ENCODE measurements at regions not wholly inside any gene's neighbourhood (a gene's known extent, or its start where the extent isn't known, plus 50 kb on each side); places are given as distances from the start of the nearest gene placed in this dataset.

DNA sequence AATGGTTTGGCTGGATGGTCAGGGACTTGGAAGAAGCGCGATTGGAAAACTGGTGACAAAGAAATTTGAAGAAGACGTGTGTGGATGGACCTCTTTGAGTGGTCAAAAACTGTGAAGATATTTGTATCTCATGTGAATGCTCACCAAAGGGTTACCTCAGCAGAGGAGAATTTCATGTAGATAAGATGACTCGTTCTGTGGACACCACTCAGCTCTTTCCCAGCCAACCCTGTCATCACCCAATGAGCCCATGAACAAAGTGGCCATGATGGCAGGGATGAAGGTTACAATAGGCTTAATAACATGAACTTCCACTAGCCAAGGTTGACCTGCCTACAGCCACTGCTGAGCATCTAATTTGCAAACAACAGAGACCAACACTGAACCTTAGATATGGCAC, 248.3 kb downstream of the KCNE4 start:
- ATAC-seq (no peak), FAIRE-seq (no peak), DNase-seq (ENCODE audit: low read depth, low spot score) (no peak)
- BruUV-seq (replicated peaks): no TSS peak
- Histone ChIP-seq H3K36me3 (ENCODE audit: control insufficient read depth in 2 of 2, insufficient read depth in 2 of 2, low read length in 1 of 2) (no peaks in the 10 kb centered on the region), H3K27me3 (replicated peaks in 1 of 2; ENCODE audit: control insufficient read depth in 2 of 2, insufficient read depth in 2 of 2, low read length in 1 of 2) (no peaks in the 10 kb centered on the region), H3K79me2 (ENCODE audit: control insufficient read depth, insufficient read depth, low read length) (no peaks in the 10 kb centered on the region), H3K9ac (ENCODE audit: control insufficient read depth, insufficient read depth, low read length) (no peak overlapping the region), H3K4me1 (ENCODE audit: control insufficient read depth, insufficient read depth, low read length) (no peaks in the 10 kb centered on the region), H4K20me1 (ENCODE audit: control insufficient read depth, insufficient read depth) (no peaks in the 10 kb centered on the region), H3K27ac (ENCODE audit: control insufficient read depth, insufficient read depth) (no peak overlapping the region), H3K4me3 (no peak overlapping the region), H3K9me3 (replicated peaks; ENCODE audit: control insufficient read depth, insufficient read depth, low read length) (no peaks in the 10 kb centered on the region), H3K4me2 (ENCODE audit: control insufficient read depth, insufficient read depth) (no peak overlapping the region), H2AFZ (ENCODE audit: control insufficient read depth, low read depth, low read length) (no peak overlapping the region)
- CTCF ChIA-PET: no interaction called here
- RAD21 ChIA-PET (ENCODE audit: unreplicated experiment): no interaction called here
- SMC1A ChIA-PET (ENCODE audit: uncharacterized antibody, unreplicated experiment): no interaction called here
- intact Hi-C loops (cut with micrococcal nuclease; ENCODE audit: unreplicated experiment): no loop called here
- TF ChIP-seq FOXK2 (IDR thresholded peaks at IDR 0.05): no peak
- no peak for TF ChIP-seq FOXM1 (IDR thresholded peaks at IDR 0.05; ENCODE audit: low read depth, low read length)
- no peak for TF ChIP-seq NBN (IDR thresholded peaks at IDR 0.05)
- no peak for TF ChIP-seq NFIC (IDR thresholded peaks at IDR 0.05; ENCODE audit: low read depth, low read length)
- TF ChIP-seq EED (IDR thresholded peaks at IDR 0.05; ENCODE audit: low read depth): no peak
- no peak for TF ChIP-seq NFYA (IDR thresholded peaks at IDR 0.05; ENCODE audit: borderline replicate concordance, low read depth, low read length)
- TF ChIP-seq, protein P1, sequence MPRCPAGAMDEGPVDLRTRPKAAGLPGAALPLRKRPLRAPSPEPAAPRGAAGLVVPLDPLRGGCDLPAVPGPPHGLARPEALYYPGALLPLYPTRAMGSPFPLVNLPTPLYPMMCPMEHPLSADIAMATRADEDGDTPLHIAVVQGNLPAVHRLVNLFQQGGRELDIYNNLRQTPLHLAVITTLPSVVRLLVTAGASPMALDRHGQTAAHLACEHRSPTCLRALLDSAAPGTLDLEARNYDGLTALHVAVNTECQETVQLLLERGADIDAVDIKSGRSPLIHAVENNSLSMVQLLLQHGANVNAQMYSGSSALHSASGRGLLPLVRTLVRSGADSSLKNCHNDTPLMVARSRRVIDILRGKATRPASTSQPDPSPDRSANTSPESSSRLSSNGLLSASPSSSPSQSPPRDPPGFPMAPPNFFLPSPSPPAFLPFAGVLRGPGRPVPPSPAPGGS (IDR thresholded peaks at IDR 0.05; ENCODE audit: borderline replicate concordance, insufficient read depth, low read depth, low read length, poor library complexity, severe bottlenecking): no peak
- no peak for TF ChIP-seq RCOR1 (conservative IDR thresholded peaks at IDR 0.05; ENCODE audit: low read depth, low read length)
- no peak for TF ChIP-seq NFYB (IDR thresholded peaks at IDR 0.05; ENCODE audit: insufficient read depth, low read depth, low read length)
- TF ChIP-seq, protein P2, sequence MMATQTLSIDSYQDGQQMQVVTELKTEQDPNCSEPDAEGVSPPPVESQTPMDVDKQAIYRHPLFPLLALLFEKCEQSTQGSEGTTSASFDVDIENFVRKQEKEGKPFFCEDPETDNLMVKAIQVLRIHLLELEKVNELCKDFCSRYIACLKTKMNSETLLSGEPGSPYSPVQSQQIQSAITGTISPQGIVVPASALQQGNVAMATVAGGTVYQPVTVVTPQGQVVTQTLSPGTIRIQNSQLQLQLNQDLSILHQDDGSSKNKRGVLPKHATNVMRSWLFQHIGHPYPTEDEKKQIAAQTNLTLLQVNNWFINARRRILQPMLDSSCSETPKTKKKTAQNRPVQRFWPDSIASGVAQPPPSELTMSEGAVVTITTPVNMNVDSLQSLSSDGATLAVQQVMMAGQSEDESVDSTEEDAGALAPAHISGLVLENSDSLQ (IDR thresholded peaks at IDR 0.05): no peak
- no peak for TF ChIP-seq SREBF2 (IDR thresholded peaks at IDR 0.05; ENCODE audit: low read length)
- no peak for TF ChIP-seq BMI1 (IDR thresholded peaks at IDR 0.05; ENCODE audit: borderline replicate concordance)
- no peak for TF ChIP-seq ASH2L (IDR thresholded peaks at IDR 0.05; ENCODE audit: borderline replicate concordance, low read depth)
- TF ChIP-seq, protein P3, sequence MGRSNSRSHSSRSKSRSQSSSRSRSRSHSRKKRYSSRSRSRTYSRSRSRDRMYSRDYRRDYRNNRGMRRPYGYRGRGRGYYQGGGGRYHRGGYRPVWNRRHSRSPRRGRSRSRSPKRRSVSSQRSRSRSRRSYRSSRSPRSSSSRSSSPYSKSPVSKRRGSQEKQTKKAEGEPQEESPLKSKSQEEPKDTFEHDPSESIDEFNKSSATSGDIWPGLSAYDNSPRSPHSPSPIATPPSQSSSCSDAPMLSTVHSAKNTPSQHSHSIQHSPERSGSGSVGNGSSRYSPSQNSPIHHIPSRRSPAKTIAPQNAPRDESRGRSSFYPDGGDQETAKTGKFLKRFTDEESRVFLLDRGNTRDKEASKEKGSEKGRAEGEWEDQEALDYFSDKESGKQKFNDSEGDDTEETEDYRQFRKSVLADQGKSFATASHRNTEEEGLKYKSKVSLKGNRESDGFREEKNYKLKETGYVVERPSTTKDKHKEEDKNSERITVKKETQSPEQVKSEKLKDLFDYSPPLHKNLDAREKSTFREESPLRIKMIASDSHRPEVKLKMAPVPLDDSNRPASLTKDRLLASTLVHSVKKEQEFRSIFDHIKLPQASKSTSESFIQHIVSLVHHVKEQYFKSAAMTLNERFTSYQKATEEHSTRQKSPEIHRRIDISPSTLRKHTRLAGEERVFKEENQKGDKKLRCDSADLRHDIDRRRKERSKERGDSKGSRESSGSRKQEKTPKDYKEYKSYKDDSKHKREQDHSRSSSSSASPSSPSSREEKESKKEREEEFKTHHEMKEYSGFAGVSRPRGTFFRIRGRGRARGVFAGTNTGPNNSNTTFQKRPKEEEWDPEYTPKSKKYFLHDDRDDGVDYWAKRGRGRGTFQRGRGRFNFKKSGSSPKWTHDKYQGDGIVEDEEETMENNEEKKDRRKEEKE (IDR thresholded peaks at IDR 0.05): no peak
- TF ChIP-seq GABPA (IDR thresholded peaks at IDR 0.05; ENCODE audit: low read depth): no peak
- TF ChIP-seq, protein P4, sequence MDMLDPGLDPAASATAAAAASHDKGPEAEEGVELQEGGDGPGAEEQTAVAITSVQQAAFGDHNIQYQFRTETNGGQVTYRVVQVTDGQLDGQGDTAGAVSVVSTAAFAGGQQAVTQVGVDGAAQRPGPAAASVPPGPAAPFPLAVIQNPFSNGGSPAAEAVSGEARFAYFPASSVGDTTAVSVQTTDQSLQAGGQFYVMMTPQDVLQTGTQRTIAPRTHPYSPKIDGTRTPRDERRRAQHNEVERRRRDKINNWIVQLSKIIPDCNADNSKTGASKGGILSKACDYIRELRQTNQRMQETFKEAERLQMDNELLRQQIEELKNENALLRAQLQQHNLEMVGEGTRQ (IDR thresholded peaks at IDR 0.05; ENCODE audit: borderline replicate concordance, low read depth, low read length): no peak
- 29% methylated on average over 4 of the region's 4 CpGs for WGBS (ENCODE audit: insufficient coverage, insufficient replicate concordance, low lambda C conversion rate, missing lambda C conversion rate)
- in situ Hi-C loops (cut with MboI): no loop called here
- POLR2A ChIA-PET: no interaction called here

Data from GM12878 (cell line).